ENCODE measurements at regions not wholly inside any gene's neighbourhood (a gene's known extent, or its start where the extent isn't known, plus 50 kb on each side); places are given as distances from the start of the nearest gene placed in this dataset.
A peak's percentile ranks its signal among the peaks of the same experiment; 100 is the strongest.

GRCh38 chr1:219329578-219329977 lies 155.9 kb downstream of the LYPLAL1 start:
- Histone ChIP-seq H3K9me2 (replicated peaks; ENCODE audit: low read length) (0 out of 2 replicates have a peak, but pooled peaks cover 4% of the 10 kb centered on the region), H3K79me2 (ENCODE audit: low read length) (no peaks in the 10 kb centered on the region), H3K9me3 (ENCODE audit: low read length) (no peaks in the 10 kb centered on the region), H3K27me3 (ENCODE audit: low read length) (no peaks in the 10 kb centered on the region), H3K4me2 (ENCODE audit: low read length) (peak overlapping the region; percentile 11; the same call in 1 of the 2 replicates), H3K4me3 (ENCODE audit: low read length) (no peak overlapping the region), H2AFZ (ENCODE audit: low read length) (no peak overlapping the region), H3K36me3 (ENCODE audit: low read depth, low read length) (no peaks in the 10 kb centered on the region), H3K27ac (ENCODE audit: low read length) (no peak overlapping the region), H3F3A (ENCODE audit: low read length, unreplicated experiment) (peaks cover 3% of the 10 kb centered on the region), H4K20me1 (ENCODE audit: low read length) (no peaks in the 10 kb centered on the region), H3K9ac (ENCODE audit: low read length) (no peak overlapping the region), H3K4me1 (ENCODE audit: insufficient read depth, low read length) (peaks cover 23% of the 10 kb centered on the region)
- intact Hi-C loops (cut with micrococcal nuclease), result loop anchor here (10.0 kb wide), 1 partner anchor 625 kb away; no protein-coding TSS in a partner anchor
- ATAC-seq, result no peak
- ChIA-PET POLR2A (ENCODE audit: unreplicated experiment) (no interaction called here), CTCF (no interaction called here)
- no TSS peak for BruUV-seq (replicated peaks)
- peak; percentile 58 for DNase-seq
- TF ChIP-seq EZH2phosphoT487 (IDR thresholded peaks at IDR 0.05; ENCODE audit: borderline replicate concordance, low read length), result no peak
- TF ChIP-seq, protein P1, sequence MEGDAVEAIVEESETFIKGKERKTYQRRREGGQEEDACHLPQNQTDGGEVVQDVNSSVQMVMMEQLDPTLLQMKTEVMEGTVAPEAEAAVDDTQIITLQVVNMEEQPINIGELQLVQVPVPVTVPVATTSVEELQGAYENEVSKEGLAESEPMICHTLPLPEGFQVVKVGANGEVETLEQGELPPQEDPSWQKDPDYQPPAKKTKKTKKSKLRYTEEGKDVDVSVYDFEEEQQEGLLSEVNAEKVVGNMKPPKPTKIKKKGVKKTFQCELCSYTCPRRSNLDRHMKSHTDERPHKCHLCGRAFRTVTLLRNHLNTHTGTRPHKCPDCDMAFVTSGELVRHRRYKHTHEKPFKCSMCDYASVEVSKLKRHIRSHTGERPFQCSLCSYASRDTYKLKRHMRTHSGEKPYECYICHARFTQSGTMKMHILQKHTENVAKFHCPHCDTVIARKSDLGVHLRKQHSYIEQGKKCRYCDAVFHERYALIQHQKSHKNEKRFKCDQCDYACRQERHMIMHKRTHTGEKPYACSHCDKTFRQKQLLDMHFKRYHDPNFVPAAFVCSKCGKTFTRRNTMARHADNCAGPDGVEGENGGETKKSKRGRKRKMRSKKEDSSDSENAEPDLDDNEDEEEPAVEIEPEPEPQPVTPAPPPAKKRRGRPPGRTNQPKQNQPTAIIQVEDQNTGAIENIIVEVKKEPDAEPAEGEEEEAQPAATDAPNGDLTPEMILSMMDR (conservative IDR thresholded peaks at IDR 0.05; ENCODE audit: low read depth, low read length), result no peak
- no peak for TF ChIP-seq EZH2 (IDR thresholded peaks at IDR 0.05; ENCODE audit: low read length, unreplicated experiment)

DNA sequence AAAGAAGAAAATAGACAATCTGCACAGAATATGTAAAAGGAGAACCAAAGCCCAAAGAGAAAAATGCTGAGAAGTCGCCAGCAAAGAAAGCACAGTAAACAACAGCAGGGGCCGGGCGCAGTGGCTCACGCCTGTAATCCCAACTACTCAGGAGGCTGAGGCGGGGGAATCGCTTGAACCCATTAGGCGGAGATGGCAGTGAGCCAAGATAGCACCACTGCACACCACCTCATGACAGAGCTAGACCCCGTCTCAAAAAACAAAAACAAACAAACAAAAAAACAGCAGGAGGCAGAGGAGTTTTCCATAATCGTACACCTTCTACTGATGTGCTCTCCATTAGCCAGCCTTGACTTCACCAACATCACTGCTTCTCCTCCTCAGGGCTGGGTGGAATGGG lies 153.2 kb downstream of the LYPLAL1 start:
- ATAC-seq (no peak), DNase-seq (no peak)
- no TSS peak for BruUV-seq (replicated peaks)
- Histone ChIP-seq H3K27ac (ENCODE audit: low read length) (no peak overlapping the region), H3K4me3 (ENCODE audit: low read length) (no peak overlapping the region), H3F3A (ENCODE audit: low read length, unreplicated experiment) (peaks cover 9% of the 10 kb centered on the region), H3K9me2 (replicated peaks; ENCODE audit: low read length) (no peaks in the 10 kb centered on the region), H3K4me2 (ENCODE audit: low read length) (no peak overlapping the region), H3K36me3 (ENCODE audit: low read depth, low read length) (no peaks in the 10 kb centered on the region), H3K79me2 (ENCODE audit: low read length) (no peaks in the 10 kb centered on the region), H3K27me3 (ENCODE audit: low read length) (no peaks in the 10 kb centered on the region), H3K9ac (ENCODE audit: low read length) (no peak overlapping the region), H4K20me1 (ENCODE audit: low read length) (no peaks in the 10 kb centered on the region), H3K4me1 (ENCODE audit: insufficient read depth, low read length) (peaks cover 45% of the 10 kb centered on the region), H3K9me3 (ENCODE audit: low read length) (no peaks in the 10 kb centered on the region), H2AFZ (ENCODE audit: low read length) (no peak overlapping the region)
- ChIA-PET POLR2A (ENCODE audit: unreplicated experiment) (no interaction called here), CTCF (no interaction called here)
- TF ChIP-seq EZH2 (IDR thresholded peaks at IDR 0.05; ENCODE audit: low read length, unreplicated experiment), result no peak
- no peak for TF ChIP-seq EZH2phosphoT487 (IDR thresholded peaks at IDR 0.05; ENCODE audit: borderline replicate concordance, low read length)
- TF ChIP-seq, protein P1 (conservative IDR thresholded peaks at IDR 0.05; ENCODE audit: low read depth, low read length), result no peak
- intact Hi-C loops (cut with micrococcal nuclease), result loop anchor here (10.0 kb wide), 1 partner anchor 622 kb away; no protein-coding TSS in a partner anchor

GRCh38 chr1:219325368-219325742 lies 151.7 kb downstream of the LYPLAL1 start:
- Histone ChIP-seq H3K4me3 (ENCODE audit: low read length) (peak overlapping the region; percentile 18; the same call in 1 of the 2 replicates), H3K27ac (ENCODE audit: low read length) (peak overlapping the region; percentile 90), H3K4me1 (ENCODE audit: insufficient read depth, low read length) (peaks cover 45% of the 10 kb centered on the region), H3K9me2 (replicated peaks; ENCODE audit: low read length) (no peaks in the 10 kb centered on the region), H3K36me3 (ENCODE audit: low read depth, low read length) (no peaks in the 10 kb centered on the region), H3K27me3 (ENCODE audit: low read length) (no peaks in the 10 kb centered on the region), H3K4me2 (ENCODE audit: low read length) (peak overlapping the region; percentile 68), H3K79me2 (ENCODE audit: low read length) (no peaks in the 10 kb centered on the region), H3F3A (ENCODE audit: low read length, unreplicated experiment) (peaks cover 9% of the 10 kb centered on the region), H3K9ac (ENCODE audit: low read length) (peak overlapping the region; percentile 20), H4K20me1 (ENCODE audit: low read length) (no peaks in the 10 kb centered on the region), H3K9me3 (ENCODE audit: low read length) (no peaks in the 10 kb centered on the region), H2AFZ (ENCODE audit: low read length) (peak overlapping the region; percentile 2)
- ATAC-seq (no peak), DNase-seq (no peak)
- TF ChIP-seq EZH2phosphoT487 (IDR thresholded peaks at IDR 0.05; ENCODE audit: borderline replicate concordance, low read length), result no peak
- ChIA-PET CTCF (interaction anchor here (0.7 kb wide), 1 partner anchor 117 kb away, joined by 4 read pairs; no protein-coding TSS in a partner anchor), POLR2A (ENCODE audit: unreplicated experiment) (interaction anchor here (0.6 kb wide), 1 partner anchor 870 kb away, joined by 3 read pairs; no protein-coding TSS in a partner anchor)
- TSS peak; percentile 74 for BruUV-seq (replicated peaks)
- intact Hi-C loops (cut with micrococcal nuclease), result loop anchor here (2.0 to 10.0 kb wide), 2 partner anchors 97 to 621 kb away; no protein-coding TSS in a partner anchor

Measured in PC-3 (cell line).